H9 (cell line): ENCODE measurements at regions not wholly inside any gene's neighbourhood (a gene's known extent, or its start where the extent isn't known, plus 50 kb on each side); places are given as distances from the start of the nearest gene placed in this dataset.

ENCODE experiments used
- DNase-seq: peaks from one replicate; pipeline ENCODE4 v3.0.0-alpha.2; 2017
- H2AFZ ChIP-seq: one replicate; pipeline ENCODE4 v1.6.1; 2013; ENCODE audit warnings: mild to moderate bottlenecking, low read length, control low read depth, moderate library complexity
- H2AK5ac ChIP-seq: 2 replicates; pipeline ENCODE4 v1.6.1; 2013; ENCODE audit warnings: low read length, control low read depth, mixed read lengths; ENCODE audit not compliant: insufficient read length
- H2BK120ac ChIP-seq: one replicate; pipeline ENCODE4 v1.6.1; 2013; ENCODE audit warnings: low read depth, mild to moderate bottlenecking, low read length, control low read depth, inconsistent platforms; ENCODE audit not compliant: poor library complexity, severe bottlenecking
- H2BK12ac ChIP-seq: 2 replicates; pipeline ENCODE4 v1.6.1; 2013; ENCODE audit warnings: low read length, control low read depth, mixed read lengths, low read depth; ENCODE audit not compliant: insufficient read length
- H2BK15ac ChIP-seq: 2 replicates; pipeline ENCODE4 v1.6.1; 2013; ENCODE audit warnings: low read depth, low read length, control low read depth
- H2BK20ac ChIP-seq: one replicate; pipeline ENCODE4 v1.6.1; 2013; ENCODE audit warnings: low read depth, mild to moderate bottlenecking, low read length, control low read depth, inconsistent platforms; ENCODE audit not compliant: poor library complexity, severe bottlenecking
- H2BK5ac ChIP-seq: 2 replicates; pipeline ENCODE4 v1.6.1; 2013; ENCODE audit warnings: low read length, control low read depth, mixed read lengths; ENCODE audit not compliant: insufficient read length
- H3K14ac ChIP-seq: 2 replicates; pipeline ENCODE4 v1.6.1; 2013; ENCODE audit warnings: low read length, control low read depth; ENCODE audit not compliant: insufficient read depth
- H3K18ac ChIP-seq: 2 replicates; pipeline ENCODE4 v1.6.1; 2013; ENCODE audit warnings: low read depth, mild to moderate bottlenecking, mixed read lengths, low read length, control low read depth; ENCODE audit not compliant: insufficient read length
- H3K23ac ChIP-seq: 2 replicates; pipeline ENCODE4 v1.6.1; 2013; ENCODE audit warnings: low read length, control low read depth, mixed read lengths, low read depth; ENCODE audit not compliant: insufficient read length
- H3K23me2 ChIP-seq: 2 replicates; pipeline ENCODE4 v1.6.1; 2013; ENCODE audit warnings: low read depth, mild to moderate bottlenecking, mixed read lengths, low read length, control low read depth; ENCODE audit not compliant: insufficient read length, poor library complexity, severe bottlenecking
- H3K27ac ChIP-seq: 2 replicates; pipeline ENCODE4 v1.5.1; 2013; ENCODE audit warnings: low read length, control low read depth, mixed read lengths, low read depth; ENCODE audit not compliant: insufficient read length
- H3K27me3 ChIP-seq: 2 replicates; pipeline ENCODE4 v1.6.1; 2013; ENCODE audit warnings: low read length, control low read depth, inconsistent platforms; ENCODE audit not compliant: insufficient read depth
- H3K4ac ChIP-seq: 2 replicates; pipeline ENCODE4 v1.6.1; 2013; ENCODE audit warnings: low read depth, mild to moderate bottlenecking, control low read depth, inconsistent platforms, low read length, moderate library complexity
- H3K4me1 ChIP-seq: 2 replicates; pipeline ENCODE4 v1.6.1; 2013; ENCODE audit warnings: low read length, control low read depth, inconsistent platforms; ENCODE audit not compliant: insufficient read depth
- H3K4me2 ChIP-seq: 2 replicates; pipeline ENCODE4 v1.6.1; 2013; ENCODE audit warnings: low read length, control low read depth, mixed read lengths; ENCODE audit not compliant: insufficient read length, insufficient read depth
- H3K56ac ChIP-seq: 2 replicates; pipeline ENCODE4 v1.6.1; 2013; ENCODE audit warnings: low read depth, mild to moderate bottlenecking, mixed read lengths, low read length, control low read depth; ENCODE audit not compliant: insufficient read length
- H3K79me1 ChIP-seq: 2 replicates; pipeline ENCODE4 v1.6.1; 2013; ENCODE audit warnings: low read depth, mild to moderate bottlenecking, moderate library complexity, low read length, control low read depth, inconsistent platforms; ENCODE audit not compliant: insufficient read depth, poor library complexity, severe bottlenecking
- H3K79me2 ChIP-seq: 2 replicates; pipeline ENCODE4 v1.6.1; 2013; ENCODE audit warnings: low read length, control low read depth, inconsistent platforms; ENCODE audit not compliant: insufficient read depth
- H3K9ac ChIP-seq: 2 replicates; pipeline ENCODE4 v1.6.1; 2013; ENCODE audit warnings: low read length, control low read depth, mixed read lengths; ENCODE audit not compliant: insufficient read length; ENCODE audit errors: extremely low read depth
- H3K9me3 ChIP-seq: one replicate; pipeline ENCODE4 v1.6.1; 2013; ENCODE audit warnings: low read depth, low read length, inconsistent platforms; ENCODE audit not compliant: control insufficient read depth
- H3T11ph ChIP-seq: one replicate; pipeline ENCODE4 v1.6.1; 2013; ENCODE audit warnings: mild to moderate bottlenecking, low read length, control low read depth, inconsistent platforms
- H4K20me1 ChIP-seq: one replicate; pipeline ENCODE4 v1.6.1; 2013; ENCODE audit not compliant: control insufficient read depth, insufficient read length, insufficient read depth
- H4K5ac ChIP-seq: 2 replicates; pipeline ENCODE4 v1.6.1; 2013; ENCODE audit warnings: low read depth, mild to moderate bottlenecking, mixed read lengths, low read length, control low read depth; ENCODE audit not compliant: insufficient read length
- H4K8ac ChIP-seq: replicated peaks from 2 replicates; pipeline ENCODE4 v1.6.1; 2013; ENCODE audit warnings: low read length, control low read depth, mixed read lengths, low read depth; ENCODE audit not compliant: insufficient read length
- H4K91ac ChIP-seq: 2 replicates; pipeline ENCODE4 v1.6.1; 2013; ENCODE audit warnings: low read depth, mild to moderate bottlenecking, moderate library complexity, mixed read lengths, low read length, control low read depth; ENCODE audit not compliant: insufficient read length
- H3K27ac Mint-ChIP-seq, 3 experiments: 2 replicates in 2 of 3; 3 replicates in 1 of 3; pipeline ENCODE4 v1.8.0; 2020 to 2021; ENCODE audit warnings: mixed read lengths in 3 of 3, mild to moderate bottlenecking in 1 of 3, moderate library complexity in 1 of 3
- H3K27me3 Mint-ChIP-seq: 2 replicates; pipeline ENCODE4 v1.8.0; 2021; ENCODE audit warnings: low read depth, mild to moderate bottlenecking, moderate library complexity, mixed read lengths
- H3K36me3 Mint-ChIP-seq, 3 experiments: 2 replicates in 2 of 3; 3 replicates in 1 of 3; pipeline ENCODE4 v1.8.0; 2020 to 2021; ENCODE audit warnings: low read depth in 3 of 3, mixed read lengths in 3 of 3; ENCODE audit not compliant: insufficient read depth in 1 of 3
- H3K4me1 Mint-ChIP-seq, 2 experiments: 2 replicates each; pipeline ENCODE4 v1.8.0; 2020; ENCODE audit warnings: mixed read lengths in 2 of 2
- H3K4me3 Mint-ChIP-seq, 2 experiments: 2 replicates in 1 of 2; 3 replicates in 1 of 2; pipeline ENCODE4 v1.8.0; 2020 to 2021; ENCODE audit warnings: mild to moderate bottlenecking in 2 of 2, mixed read lengths in 2 of 2, moderate library complexity in 1 of 2
- H3K9me3 Mint-ChIP-seq, 2 experiments: 2 replicates in 1 of 2; 3 replicates in 1 of 2; pipeline ENCODE4 v1.8.0; 2020; ENCODE audit warnings: mild to moderate bottlenecking in 2 of 2, mixed read lengths in 2 of 2, moderate library complexity in 1 of 2
- CTCF ChIP-seq: fragments of 200-600 bp; sonication (generic); conservative IDR thresholded peaks from 3 replicates; pipeline ENCODE4 v1.8.0; 2021; ENCODE audit warnings: antibody characterized with exemption, mild to moderate bottlenecking
- WGBS: extraction: QIAGEN DNeasy Blood & Tissue Kit; methylation state at CpG from one replicate; pipeline ENCODE4 v1.1.7; 2013; ENCODE audit warnings: missing lambda C conversion rate, low lambda C conversion rate, mixed read lengths; ENCODE audit not compliant: insufficient read length; ENCODE audit errors: extremely low coverage; 5-methylcytosine and 5-hydroxymethylcytosine counted together

- Histone ChIP-seq H2BK5ac (no peak overlapping the region), H3K4me1 (no peaks in the 10 kb centered on the region), H4K8ac (no peak overlapping the region), H3K4me2 (no peak overlapping the region), H2BK120ac (no peak overlapping the region), H3K27ac (no peak overlapping the region), H2BK12ac (no peak overlapping the region), H3K23me2 (no peaks in the 10 kb centered on the region), H4K91ac (no peak overlapping the region), H3K9ac (no peak overlapping the region), H3K27me3 (no peaks in the 10 kb centered on the region), H3K14ac (no peak overlapping the region), H4K20me1 (no peaks in the 10 kb centered on the region), H4K5ac (no peak overlapping the region), H3K79me1 (no peaks in the 10 kb centered on the region), H3K23ac (no peak overlapping the region), H3K79me2 (no peaks in the 10 kb centered on the region), H3K56ac (no peak overlapping the region), H3T11ph (no peak overlapping the region), H2BK15ac (no peak overlapping the region), H3K9me3 (peaks cover 13% of the 10 kb centered on the region), H2AFZ (no peak overlapping the region), H2BK20ac (no peak overlapping the region), H3K4ac (no peak overlapping the region), H2AK5ac (no peak overlapping the region), H3K18ac (no peak overlapping the region)
- H3K36me3 Mint-ChIP-seq: peaks cover 4 to 8% (median 4%) of the 10 kb centered on the region in 3 experiments; a peak in 4 of 7 replicates
- no peak overlapping the region for H3K4me3 Mint-ChIP-seq
- WGBS: no CpG with 5 or more reads among the region's 16 CpGs
- no peak overlapping the region for H3K27ac Mint-ChIP-seq
- peaks cover 45 to 64% of the 10 kb centered on the region in 2 experiments for H3K9me3 Mint-ChIP-seq
- no peak for TF ChIP-seq CTCF
- 0 out of 4 replicates have a peak, but pooled peaks cover 0 to 4% of the 10 kb centered on the region in 2 experiments for H3K4me1 Mint-ChIP-seq
- DNase-seq: no peak
- no peaks in the 10 kb centered on the region; the same call in 1 of the 2 replicates for H3K27me3 Mint-ChIP-seq
These were observed 279.8 kb upstream of the FRG1 start for GRCh38 chr4:189660722-189661360.
